T47D (cell line): ENCODE measurements at regions not wholly inside any gene's neighbourhood (a gene's known extent, or its start where the extent isn't known, plus 50 kb on each side); places are given as distances from the start of the nearest gene placed in this dataset.

Experiments
- DNase-seq, 2 experiments: peaks; one replicate each; pipeline versions ENCODE4 v3.0.0 to v3.0.0-alpha.2; 2011 to 2012; ENCODE audit warnings: low read depth in 1 of 2, low spot score in 1 of 2
- JUND ChIP-seq: IDR thresholded peaks from 2 replicates; pipeline ENCODE4 v1.6.1; 2012; ENCODE audit warnings: low read depth
- in situ Hi-C: cut with HindIII; loops from 2 replicates; pipeline ENCODE4 v1.10.0; 2016; ENCODE audit warnings: low sequenced_read_pairs, low pct_unique_long_range_greater_than_20kb

- in situ Hi-C loops = no loop called here
- TF ChIP-seq JUND = no peak
- no peak for DNase-seq
These were observed 1617.4 kb upstream of the ACVR2A start for GRCh38 chr2:146227152-146228019.

- no peak for TF ChIP-seq JUND
- in situ Hi-C loops = no loop called here
- no peak for DNase-seq
These were observed 1618.8 kb upstream of the ACVR2A start for GRCh38 chr2:146226077-146226476.

- in situ Hi-C loops = no loop called here
- no peak for DNase-seq
- TF ChIP-seq JUND = no peak
These were observed 1623.0 kb upstream of the ACVR2A start for GRCh38 chr2:146221826-146222225.

- no peak for DNase-seq
- no peak for TF ChIP-seq JUND
- in situ Hi-C loops = no loop called here
These were observed 1623.9 kb upstream of the ACVR2A start for GRCh38 chr2:146220957-146221356.

GRCh38 chr2:146214394-146214929 lies 1630.4 kb upstream of the ACVR2A start:
- no peak for TF ChIP-seq JUND
- no peak for DNase-seq
- in situ Hi-C loops = no loop called here

- in situ Hi-C loops = no loop called here
- TF ChIP-seq JUND = no peak
- DNase-seq = no peak
These were observed 1631.2 kb upstream of the ACVR2A start for GRCh38 chr2:146213674-146214073.

- in situ Hi-C loops = no loop called here
These were observed 1632.2 kb upstream of the ACVR2A start for GRCh38 chr2:146212602-146213001.

GRCh38 chr2:146209842-146210275 lies 1635.0 kb upstream of the ACVR2A start:
- no peak for DNase-seq
- in situ Hi-C loops = no loop called here
- TF ChIP-seq JUND = no peak

More at GRCh38 chr2:146212602-146213001, 1632.2 kb upstream of the ACVR2A start:
- TF ChIP-seq JUND = no peak
- DNase-seq = no peak

- TF ChIP-seq JUND = no peak
- in situ Hi-C loops = no loop called here
- no peak for DNase-seq
These were observed 1636.9 kb upstream of the ACVR2A start for GRCh38 chr2:146207901-146208300.

GRCh38 chr2:146207417-146207816 lies 1637.4 kb upstream of the ACVR2A start:
- TF ChIP-seq JUND = no peak
- in situ Hi-C loops = no loop called here
- no peak for DNase-seq

- no peak for DNase-seq
- no peak for TF ChIP-seq JUND
- in situ Hi-C loops = no loop called here
These were observed 1641.7 kb upstream of the ACVR2A start for GRCh38 chr2:146203064-146203624.

GRCh38 chr2:146193619-146194018 lies 1651.2 kb upstream of the ACVR2A start:
- no peak for DNase-seq
- no peak for TF ChIP-seq JUND
- in situ Hi-C loops = no loop called here

GRCh38 chr2:146189541-146189940 lies 1655.3 kb upstream of the ACVR2A start:
- in situ Hi-C loops = no loop called here
- no peak for TF ChIP-seq JUND
- DNase-seq = no peak
